Activated T-helper 17 cell treated with anti-CD3 and anti-CD28 coated beads, Interleukin-2, amount 50 U/mL, for 72 hours (primary cell): ENCODE measurements at regions not wholly inside any gene's neighbourhood (a gene's known extent, or its start where the extent isn't known, plus 50 kb on each side); places are given as distances from the start of the nearest gene placed in this dataset.
"Not testable (repeated sequence)": the region's sequence is repeated elsewhere in the genome, so short reads cannot be mapped to it uniquely, and the experiment has no call there.

Experiments used
- ATAC-seq: fragments of 150-1000 bp; cut with Tn5 transposase; replicated peaks from 2 replicates; pipeline ENCODE4 v1.10.0; 2021; ENCODE audit warnings: mild to moderate bottlenecking, moderate library complexity
- H3K27ac Mint-ChIP-seq: one replicate; pipeline ENCODE4 v1.8.0; 2022; ENCODE audit warnings: mixed read lengths
- H3K27me3 Mint-ChIP-seq: one replicate; pipeline ENCODE4 v1.8.0; 2022; ENCODE audit warnings: mixed read lengths
- H3K36me3 Mint-ChIP-seq: one replicate; pipeline ENCODE4 v1.8.0; 2022; ENCODE audit warnings: low read depth, mild to moderate bottlenecking, mixed read lengths
- H3K4me1 Mint-ChIP-seq: one replicate; pipeline ENCODE4 v1.8.0; 2022; ENCODE audit warnings: mixed read lengths
- H3K4me3 Mint-ChIP-seq: one replicate; pipeline ENCODE4 v1.8.0; 2022; ENCODE audit warnings: mild to moderate bottlenecking, mixed read lengths
- H3K9me3 Mint-ChIP-seq: one replicate; pipeline ENCODE4 v1.8.0; 2022; ENCODE audit warnings: mixed read lengths

DNA sequence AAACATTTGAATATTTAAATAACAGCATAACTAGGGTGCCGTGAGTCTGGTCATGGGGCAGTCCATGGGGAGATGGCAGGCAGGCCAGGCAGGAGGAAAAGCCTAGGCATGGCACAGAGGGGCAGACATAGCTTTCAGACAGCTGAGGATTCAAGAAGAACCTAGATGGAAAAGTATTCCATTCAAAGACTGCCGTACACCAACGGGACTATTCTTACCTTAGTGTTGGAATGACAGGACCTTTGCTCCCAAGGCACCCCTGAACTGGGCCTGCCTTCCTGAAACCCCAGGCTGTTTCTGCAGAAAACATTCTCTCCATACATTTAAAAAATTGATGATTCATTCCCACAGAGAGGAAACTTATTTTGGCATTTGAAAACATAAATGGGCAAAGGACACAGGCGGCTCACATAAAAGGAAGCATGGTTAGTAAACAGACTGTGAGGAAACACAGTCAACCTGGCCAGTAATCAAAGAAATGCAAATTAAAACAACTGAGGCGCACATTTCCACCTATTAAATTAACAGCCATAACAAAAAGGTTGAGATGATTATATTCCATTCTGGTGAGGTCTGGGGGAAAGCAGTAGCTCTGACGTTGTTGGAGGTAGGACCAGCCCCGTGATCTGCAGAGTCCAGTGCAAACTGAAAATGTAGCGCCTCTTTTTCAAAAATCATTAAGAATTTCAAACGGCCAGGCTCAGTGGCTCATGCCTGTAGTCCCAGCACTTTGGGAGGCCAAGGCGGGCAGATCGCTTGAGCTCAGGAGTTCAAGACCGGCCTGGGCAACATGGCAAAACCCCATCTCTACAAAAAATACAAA is 71.3 kb upstream of the SMAD3 start:
- Mint-ChIP-seq H3K27me3 (no peaks in the 10 kb centered on the region), H3K27ac (no peak overlapping the region), H3K4me3 (no peak overlapping the region), H3K9me3 (peaks cover 1% of the 10 kb centered on the region), H3K36me3 (no peaks in the 10 kb centered on the region), H3K4me1 (no peaks in the 10 kb centered on the region)
- no peak for ATAC-seq

DNA sequence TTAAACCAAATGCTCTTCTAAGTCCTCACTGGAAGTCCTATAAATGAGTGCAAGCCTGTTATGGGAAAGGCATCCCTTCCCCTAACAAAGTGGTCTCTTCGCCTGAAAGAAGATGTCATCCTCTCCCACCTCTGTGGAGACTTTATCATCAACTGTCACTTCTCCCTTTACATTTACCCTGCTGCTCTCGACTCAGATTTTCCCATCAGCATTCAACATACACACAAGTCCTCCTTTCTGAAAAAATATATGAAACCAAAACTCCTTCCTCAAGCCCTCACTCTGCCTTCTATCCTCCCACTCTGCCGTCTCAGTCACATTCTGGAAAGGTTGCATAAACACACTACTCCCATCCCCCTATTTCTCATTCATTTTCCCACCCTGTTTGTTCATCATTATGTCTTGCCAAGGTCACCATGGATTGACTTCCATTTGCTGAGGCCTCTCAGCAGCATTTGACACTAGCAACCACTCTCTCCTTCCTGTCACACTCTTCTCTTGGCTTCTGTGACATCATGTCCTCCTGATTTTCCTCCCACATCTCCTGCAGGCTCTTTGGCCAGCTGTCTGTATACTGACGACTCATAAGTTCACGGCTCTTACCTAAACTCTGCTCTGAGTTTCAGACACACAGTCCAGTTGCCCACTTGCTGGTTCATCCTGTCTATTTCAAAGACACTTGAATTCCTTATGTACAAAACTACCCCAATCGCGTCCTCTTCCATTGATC is 70.3 kb upstream of the SMAD3 start:
- no peaks in the 10 kb centered on the region for H3K36me3 Mint-ChIP-seq
- peak; percentile 21 for ATAC-seq
- no peaks in the 10 kb centered on the region for H3K9me3 Mint-ChIP-seq
- H3K4me3 Mint-ChIP-seq, result no peak overlapping the region
- H3K27me3 Mint-ChIP-seq, result no peaks in the 10 kb centered on the region
- H3K4me1 Mint-ChIP-seq, result no peaks in the 10 kb centered on the region
- no peak overlapping the region for H3K27ac Mint-ChIP-seq

GRCh38 chr15:66996094-66996493 is 69.3 kb upstream of the SMAD3 start:
- no peak for ATAC-seq
- Mint-ChIP-seq H3K27me3 (no peaks in the 10 kb centered on the region), H3K9me3 (no peaks in the 10 kb centered on the region), H3K4me1 (no peaks in the 10 kb centered on the region), H3K27ac (no peak overlapping the region), H3K36me3 (no peaks in the 10 kb centered on the region), H3K4me3 (no peak overlapping the region)

GRCh38 chr15:66997212-66997611 is 68.2 kb upstream of the SMAD3 start:
- no peak overlapping the region for H3K27ac Mint-ChIP-seq
- H3K4me3 Mint-ChIP-seq, result no peak overlapping the region
- no peaks in the 10 kb centered on the region for H3K9me3 Mint-ChIP-seq

DNA sequence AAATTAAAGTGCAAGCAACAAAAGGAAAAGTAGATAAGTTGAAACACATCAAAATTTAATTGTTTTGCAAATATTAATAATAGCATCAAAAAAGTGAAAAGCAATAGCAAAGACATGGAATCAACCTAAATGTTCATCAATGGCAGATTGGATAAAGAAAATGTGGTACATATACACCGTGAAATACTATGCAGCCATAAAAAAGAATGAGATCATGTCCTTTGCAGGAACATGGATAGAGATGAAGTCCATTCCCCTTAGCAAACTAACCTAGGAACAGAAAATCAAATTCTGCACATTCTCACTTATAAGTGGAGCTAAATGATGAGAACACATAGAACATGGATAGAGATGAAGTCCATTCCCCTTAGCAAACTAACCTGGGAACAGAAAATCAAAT is 67.2 kb upstream of the SMAD3 start:
- H3K27me3 Mint-ChIP-seq, H3K9me3 Mint-ChIP-seq, H3K36me3 Mint-ChIP-seq, H3K4me1 Mint-ChIP-seq, ATAC-seq, H3K27ac Mint-ChIP-seq, H3K4me3 Mint-ChIP-seq: not testable (repeated sequence)

More at GRCh38 chr15:66997212-66997611, 68.2 kb upstream of the SMAD3 start:
- H3K4me1 Mint-ChIP-seq, result no peaks in the 10 kb centered on the region
- no peaks in the 10 kb centered on the region for H3K27me3 Mint-ChIP-seq
- ATAC-seq, result no peak
- H3K36me3 Mint-ChIP-seq, result no peaks in the 10 kb centered on the region

- H3K27me3 Mint-ChIP-seq, result no peaks in the 10 kb centered on the region
- no peaks in the 10 kb centered on the region for H3K9me3 Mint-ChIP-seq
- no peak for ATAC-seq
- H3K27ac Mint-ChIP-seq, result no peak overlapping the region
- no peaks in the 10 kb centered on the region for H3K36me3 Mint-ChIP-seq
- no peaks in the 10 kb centered on the region for H3K4me1 Mint-ChIP-seq
- H3K4me3 Mint-ChIP-seq, result no peak overlapping the region
These were observed 66.1 kb upstream of the SMAD3 start for GRCh38 chr15:66999046-66999968.

DNA sequence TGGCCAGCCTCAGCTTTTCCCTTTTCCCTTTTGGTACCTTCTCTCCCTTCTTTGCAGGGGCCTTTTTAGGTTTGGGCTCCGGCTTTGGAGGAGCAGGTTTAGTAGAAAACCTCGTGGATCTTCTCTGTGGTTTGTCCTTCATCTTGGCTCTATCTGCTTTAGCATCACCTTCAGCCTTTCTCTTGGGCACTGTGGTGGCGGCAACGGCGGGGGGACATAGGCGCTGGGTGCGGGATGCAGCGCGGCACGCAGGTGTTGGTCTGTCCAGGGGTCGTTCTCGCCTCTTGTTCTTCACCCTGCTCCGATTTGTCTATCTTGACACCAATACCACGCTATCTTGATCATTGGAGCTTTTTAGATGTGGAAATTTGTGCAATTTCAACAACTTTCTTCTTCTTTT is 64.5 kb upstream of the SMAD3 start:
- no peak for ATAC-seq
- Mint-ChIP-seq H3K27me3 (no peaks in the 10 kb centered on the region), H3K27ac (no peak overlapping the region), H3K4me3 (no peak overlapping the region), H3K9me3 (no peaks in the 10 kb centered on the region), H3K36me3 (no peaks in the 10 kb centered on the region), H3K4me1 (no peaks in the 10 kb centered on the region)

DNA sequence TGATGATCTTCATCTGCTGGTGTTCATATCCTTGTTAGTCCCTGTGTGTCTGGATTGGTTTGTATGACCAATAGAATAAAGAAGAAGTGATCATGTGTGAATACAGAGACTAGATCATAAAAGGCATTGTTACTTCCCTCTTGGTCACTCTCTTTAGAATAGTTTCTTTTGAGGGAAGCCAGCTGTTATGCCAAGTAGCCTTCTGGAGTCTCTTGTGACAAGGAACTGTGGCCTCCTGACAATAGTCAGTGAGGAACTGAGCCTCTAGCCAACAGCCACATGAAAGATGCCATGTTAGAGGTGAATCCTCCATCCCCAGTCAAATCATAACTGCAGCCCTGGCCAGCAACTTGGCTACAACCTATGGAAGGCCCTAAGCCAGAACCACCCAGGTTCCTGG is 63.0 kb upstream of the SMAD3 start:
- no peaks in the 10 kb centered on the region for H3K36me3 Mint-ChIP-seq
- no peak for ATAC-seq
- no peak overlapping the region for H3K27ac Mint-ChIP-seq
- no peaks in the 10 kb centered on the region for H3K9me3 Mint-ChIP-seq
- no peaks in the 10 kb centered on the region for H3K4me1 Mint-ChIP-seq
- no peak overlapping the region for H3K4me3 Mint-ChIP-seq
- no peaks in the 10 kb centered on the region for H3K27me3 Mint-ChIP-seq

DNA sequence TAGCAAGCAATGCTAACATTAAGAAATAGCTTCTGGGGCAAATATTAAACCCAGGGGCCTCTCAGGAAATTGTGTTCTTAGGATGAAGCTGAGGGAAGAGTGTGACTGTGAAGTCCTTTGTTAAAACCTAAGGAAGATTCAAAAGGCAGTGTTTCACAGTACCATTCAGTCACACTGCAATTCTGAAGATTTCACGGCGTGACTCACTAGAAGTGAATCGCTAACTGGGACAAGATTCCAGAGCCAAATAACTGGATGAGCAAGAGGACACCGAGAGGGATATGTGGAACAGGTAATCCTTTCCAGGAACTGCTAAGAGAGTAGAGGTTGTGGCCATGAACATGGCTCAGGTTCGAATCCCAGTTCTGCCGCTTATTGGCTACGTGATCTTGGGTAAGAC is 61.8 kb upstream of the SMAD3 start:
- no peaks in the 10 kb centered on the region for H3K27me3 Mint-ChIP-seq
- H3K27ac Mint-ChIP-seq, result no peak overlapping the region
- H3K4me1 Mint-ChIP-seq, result no peaks in the 10 kb centered on the region
- no peaks in the 10 kb centered on the region for H3K36me3 Mint-ChIP-seq
- no peak for ATAC-seq
- no peaks in the 10 kb centered on the region for H3K9me3 Mint-ChIP-seq
- H3K4me3 Mint-ChIP-seq, result no peak overlapping the region

- no peak overlapping the region for H3K27ac Mint-ChIP-seq
- no peaks in the 10 kb centered on the region for H3K4me1 Mint-ChIP-seq
- no peaks in the 10 kb centered on the region for H3K9me3 Mint-ChIP-seq
- H3K4me3 Mint-ChIP-seq, result no peak overlapping the region
- no peaks in the 10 kb centered on the region for H3K36me3 Mint-ChIP-seq
- ATAC-seq, result no peak
- H3K27me3 Mint-ChIP-seq, result no peaks in the 10 kb centered on the region
These were observed 61.3 kb upstream of the SMAD3 start for GRCh38 chr15:67004142-67004541.

GRCh38 chr15:67005294-67005996 is 60.0 kb upstream of the SMAD3 start:
- Mint-ChIP-seq H3K36me3 (no peaks in the 10 kb centered on the region), H3K27ac (no peak overlapping the region), H3K4me1 (no peaks in the 10 kb centered on the region)

GRCh38 chr15:67006083-67007065 is 59.0 kb upstream of the SMAD3 start:
- Mint-ChIP-seq H3K36me3 (no peaks in the 10 kb centered on the region), H3K4me1 (no peaks in the 10 kb centered on the region), H3K27me3 (no peaks in the 10 kb centered on the region), H3K27ac (no peak overlapping the region), H3K9me3 (no peaks in the 10 kb centered on the region), H3K4me3 (no peak overlapping the region)
- ATAC-seq, result no peak

More at GRCh38 chr15:67005294-67005996, 60.0 kb upstream of the SMAD3 start:
- Mint-ChIP-seq H3K27me3 (no peaks in the 10 kb centered on the region), H3K4me3 (no peak overlapping the region), H3K9me3 (no peaks in the 10 kb centered on the region)
- no peak for ATAC-seq
